Ovary (tissue), 3 donors: ENCODE measurements at regions not wholly inside any gene's neighbourhood (a gene's known extent, or its start where the extent isn't known, plus 50 kb on each side); places are given as distances from the start of the nearest gene placed in this dataset.
"Not testable (repeated sequence)": the region's sequence is repeated elsewhere in the genome, so short reads cannot be mapped to it uniquely, and the experiment has no call there.

Experiments
- EP300 ChIP-seq: sonication (generic); formaldehyde crosslinking; IDR thresholded peaks from one replicate; pipeline ENCODE4 v1.6.1; 2017; ENCODE audit warnings: antibody characterized with exemption
- POLR2A ChIP-seq: fragments of 450-650 bp; IDR thresholded peaks from one replicate; pipeline ENCODE4 v1.6.1; 2017; ENCODE audit warnings: antibody characterized with exemption, mild to moderate bottlenecking, moderate library complexity
- TF ChIP-seq, protein P1 (sequence below), 3 donors: fragments of 450-650 bp in 2 of 3; fragments of 200-600 bp in 1 of 3; IDR thresholded peaks; one replicate each; pipeline versions ENCODE4 v1.5.1 to v1.8.0; 2016 to 2022; ENCODE audit warnings: antibody characterized with exemption in 3 of 3, mild to moderate bottlenecking in 1 of 3
- donor health status: DM: no; HTN: no; CAD: no.

DNA sequence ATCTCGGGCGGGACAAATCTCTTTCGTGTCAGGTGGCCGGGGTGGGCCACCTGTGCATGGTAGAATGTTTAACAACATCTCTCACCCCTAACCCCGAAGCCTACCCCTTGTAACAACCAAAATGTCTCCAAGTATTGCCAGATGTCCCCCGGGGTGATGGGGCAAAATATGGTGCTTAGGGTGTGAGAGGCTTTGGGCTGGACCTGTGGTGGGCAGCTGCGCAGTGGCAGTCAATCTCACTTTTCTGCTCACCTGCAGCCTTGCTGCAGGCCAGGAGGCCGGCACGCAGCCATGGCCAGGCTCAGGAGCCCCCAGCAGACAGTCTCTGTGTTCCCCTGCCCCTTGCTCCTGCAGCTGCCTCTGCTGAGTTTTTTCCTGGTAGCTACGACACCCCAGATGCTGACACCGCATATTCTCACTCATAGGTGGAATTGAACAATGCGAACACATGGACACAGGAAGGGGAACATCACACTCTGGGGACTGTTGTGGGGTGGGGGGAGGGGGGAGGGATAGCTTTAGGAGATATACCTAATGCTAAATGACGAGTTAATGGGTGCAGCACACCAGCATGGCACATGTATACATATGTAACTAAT is 265.5 kb downstream of the NPHP4 start:
- TF ChIP-seq, protein P1, sequence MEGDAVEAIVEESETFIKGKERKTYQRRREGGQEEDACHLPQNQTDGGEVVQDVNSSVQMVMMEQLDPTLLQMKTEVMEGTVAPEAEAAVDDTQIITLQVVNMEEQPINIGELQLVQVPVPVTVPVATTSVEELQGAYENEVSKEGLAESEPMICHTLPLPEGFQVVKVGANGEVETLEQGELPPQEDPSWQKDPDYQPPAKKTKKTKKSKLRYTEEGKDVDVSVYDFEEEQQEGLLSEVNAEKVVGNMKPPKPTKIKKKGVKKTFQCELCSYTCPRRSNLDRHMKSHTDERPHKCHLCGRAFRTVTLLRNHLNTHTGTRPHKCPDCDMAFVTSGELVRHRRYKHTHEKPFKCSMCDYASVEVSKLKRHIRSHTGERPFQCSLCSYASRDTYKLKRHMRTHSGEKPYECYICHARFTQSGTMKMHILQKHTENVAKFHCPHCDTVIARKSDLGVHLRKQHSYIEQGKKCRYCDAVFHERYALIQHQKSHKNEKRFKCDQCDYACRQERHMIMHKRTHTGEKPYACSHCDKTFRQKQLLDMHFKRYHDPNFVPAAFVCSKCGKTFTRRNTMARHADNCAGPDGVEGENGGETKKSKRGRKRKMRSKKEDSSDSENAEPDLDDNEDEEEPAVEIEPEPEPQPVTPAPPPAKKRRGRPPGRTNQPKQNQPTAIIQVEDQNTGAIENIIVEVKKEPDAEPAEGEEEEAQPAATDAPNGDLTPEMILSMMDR (IDR thresholded peaks at IDR 0.05), result not testable (repeated sequence)
- not testable (repeated sequence) for TF ChIP-seq POLR2A, EP300
